GM12872 (cell line): ENCODE measurements at regions not wholly inside any gene's neighbourhood (a gene's known extent, or its start where the extent isn't known, plus 50 kb on each side); places are given as distances from the start of the nearest gene placed in this dataset.

ENCODE experiments used
- TF ChIP-seq, protein P1 (sequence below): IDR thresholded peaks from 3 replicates; pipeline ENCODE4 v1.5.1; 2011; ENCODE audit warnings: low read depth, mild to moderate bottlenecking, low read length, moderate library complexity; ENCODE audit not compliant: insufficient read depth

DNA sequence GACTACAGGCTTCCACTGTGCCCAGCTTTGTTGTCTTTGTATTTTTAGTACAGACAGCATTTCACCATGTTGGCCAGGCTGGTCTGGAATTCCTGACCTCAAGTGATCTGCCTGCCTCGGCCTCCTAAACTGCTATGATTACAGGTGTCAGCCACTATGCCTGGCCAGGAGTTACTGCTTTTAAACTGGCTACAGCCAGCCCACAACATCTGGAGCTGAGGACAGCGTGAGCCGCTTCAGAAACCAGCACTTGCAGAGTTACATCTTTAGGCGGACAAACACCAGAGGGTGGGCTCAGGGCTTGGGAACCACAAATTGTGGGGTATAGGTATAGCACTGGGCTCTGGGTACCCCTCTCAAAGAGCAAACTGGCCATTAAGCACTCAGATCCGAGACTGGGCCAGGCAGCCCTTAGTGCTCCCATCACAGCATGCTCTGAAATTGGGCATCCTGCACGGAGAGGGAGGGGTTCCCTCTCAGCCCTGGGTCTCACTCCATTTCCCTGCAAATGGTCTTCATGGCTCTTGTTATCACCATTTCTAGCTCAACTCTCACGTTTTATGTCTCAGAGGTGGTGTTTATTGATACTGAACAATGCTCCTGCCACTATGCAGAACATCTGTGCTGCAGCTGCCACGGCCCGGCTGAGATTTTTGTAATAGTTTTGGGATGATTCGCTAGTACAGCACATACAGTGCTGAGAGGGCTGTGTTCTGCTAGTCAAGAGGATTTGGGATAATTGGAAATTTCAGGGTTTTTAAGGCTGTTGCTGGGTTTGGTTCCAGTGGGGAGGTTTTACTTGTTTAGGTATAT is 146.4 kb upstream of the LYZL2 start:
- TF ChIP-seq, protein P1, sequence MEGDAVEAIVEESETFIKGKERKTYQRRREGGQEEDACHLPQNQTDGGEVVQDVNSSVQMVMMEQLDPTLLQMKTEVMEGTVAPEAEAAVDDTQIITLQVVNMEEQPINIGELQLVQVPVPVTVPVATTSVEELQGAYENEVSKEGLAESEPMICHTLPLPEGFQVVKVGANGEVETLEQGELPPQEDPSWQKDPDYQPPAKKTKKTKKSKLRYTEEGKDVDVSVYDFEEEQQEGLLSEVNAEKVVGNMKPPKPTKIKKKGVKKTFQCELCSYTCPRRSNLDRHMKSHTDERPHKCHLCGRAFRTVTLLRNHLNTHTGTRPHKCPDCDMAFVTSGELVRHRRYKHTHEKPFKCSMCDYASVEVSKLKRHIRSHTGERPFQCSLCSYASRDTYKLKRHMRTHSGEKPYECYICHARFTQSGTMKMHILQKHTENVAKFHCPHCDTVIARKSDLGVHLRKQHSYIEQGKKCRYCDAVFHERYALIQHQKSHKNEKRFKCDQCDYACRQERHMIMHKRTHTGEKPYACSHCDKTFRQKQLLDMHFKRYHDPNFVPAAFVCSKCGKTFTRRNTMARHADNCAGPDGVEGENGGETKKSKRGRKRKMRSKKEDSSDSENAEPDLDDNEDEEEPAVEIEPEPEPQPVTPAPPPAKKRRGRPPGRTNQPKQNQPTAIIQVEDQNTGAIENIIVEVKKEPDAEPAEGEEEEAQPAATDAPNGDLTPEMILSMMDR: no peak

- TF ChIP-seq, protein P1: no peak
These were observed 144.7 kb upstream of the LYZL2 start for GRCh38 chr10:30774261-30774660.

DNA sequence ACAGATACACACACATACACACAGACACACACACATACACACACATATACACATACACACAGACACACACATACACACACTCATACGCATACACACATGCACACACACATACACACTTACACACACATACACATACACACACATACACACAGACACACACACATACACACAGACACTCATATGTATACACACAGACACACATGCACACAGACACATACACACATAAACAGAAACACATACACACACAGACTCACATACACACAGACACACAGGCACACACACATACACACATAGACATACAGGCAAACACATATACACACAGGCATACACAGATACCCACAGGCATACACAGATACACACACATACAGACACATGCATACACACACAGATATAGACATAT is 143.9 kb upstream of the LYZL2 start:
- TF ChIP-seq, protein P1: no peak

DNA sequence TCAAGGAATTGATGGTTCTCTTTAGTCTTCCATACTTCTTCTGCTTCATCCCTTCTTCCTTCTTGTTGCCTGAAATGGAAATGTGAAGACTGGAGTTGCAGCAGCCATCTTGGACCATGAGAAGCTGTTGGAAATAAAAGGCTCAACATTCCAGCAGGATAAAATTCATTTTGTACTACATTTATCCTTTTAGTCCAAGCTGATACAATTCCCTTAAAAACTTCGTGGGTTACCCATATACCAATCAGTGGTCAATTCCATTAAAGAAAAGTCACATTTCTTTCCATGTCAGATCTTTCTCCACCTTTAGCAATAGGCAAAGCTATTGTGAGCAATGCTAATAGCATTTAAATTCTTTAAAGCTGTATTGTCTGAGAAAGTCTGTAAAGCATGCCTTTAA is 141.3 kb upstream of the LYZL2 start:
- TF ChIP-seq, protein P1: no peak

GRCh38 chr10:30770229-30770628 is 140.7 kb upstream of the LYZL2 start:
- TF ChIP-seq, protein P1: no peak

- TF ChIP-seq, protein P1: no peak
These were observed 139.8 kb upstream of the LYZL2 start for GRCh38 chr10:30769361-30769760.

- TF ChIP-seq, protein P1: no peak
These were observed 136.1 kb upstream of the LYZL2 start for GRCh38 chr10:30765616-30766015.
